SK-N-SH (cell line): ENCODE measurements at regions not wholly inside any gene's neighbourhood (a gene's known extent, or its start where the extent isn't known, plus 50 kb on each side); places are given as distances from the start of the nearest gene placed in this dataset.

ENCODE experiments used
- CTCF ChIA-PET: fragments of 300-600, 350-600 bp; formaldehyde crosslinking; extraction: SDS; loops from one replicate; lab custom pipeline; 2021; lab: Yijun Ruan, JAX
- POLR2A ChIA-PET: fragments of 350-600 bp; sonication (Branson Sonifier 250); formaldehyde crosslinking; extraction: SDS; loops from one replicate; lab custom pipeline; 2020; ENCODE audit warnings: antibody characterized with exemption, inconsistent platforms; lab: Yijun Ruan, JAX
- DNase-seq: peaks from one replicate; pipeline ENCODE4 v3.0.0; 2012
- H2AFZ ChIP-seq: fragments of 200-600 bp; sonication (generic); 2 replicates; pipeline ENCODE4 v1.8.1; 2016; ENCODE audit warnings: antibody characterized with exemption, mild to moderate bottlenecking, low read depth
- H3F3A ChIP-seq: fragments of 200-600 bp; sonication (generic); replicated peaks from 2 replicates; pipeline ENCODE3; 2016; ENCODE audit warnings: antibody characterized with exemption, mild to moderate bottlenecking; ENCODE audit not compliant: insufficient read depth
- H3K27ac ChIP-seq, 2 experiments: fragments of 200-500 bp in 1 of 2; fragments of 200-600 bp in 1 of 2; sonication (Bioruptor generic) in 1 of 2; sonication (generic), shearing (Covaris generic) in 1 of 2; 2 replicates each; pipeline versions ENCODE4 v1.5.1 to v1.6.1; 2014 to 2016; ENCODE audit warnings: low read depth in 2 of 2, inconsistent platforms in 1 of 2, low read length in 1 of 2, mild to moderate bottlenecking in 1 of 2, mixed read lengths in 1 of 2
- H3K27me3 ChIP-seq: fragments of 200-600 bp; sonication (generic), shearing (Covaris generic); 2 replicates; pipeline ENCODE4 v1.6.1; 2016; ENCODE audit warnings: mixed run types; ENCODE audit not compliant: insufficient read depth
- H3K36me3 ChIP-seq, 2 experiments: fragments of 200-500 bp in 1 of 2; fragments of 200-600 bp in 1 of 2; sonication (Bioruptor generic) in 1 of 2; sonication (generic) in 1 of 2; replicated peaks in 1 of 2; 2 replicates each; pipeline versions ENCODE3 to v1.5.1; 2014 to 2016; ENCODE audit warnings: low read length in 1 of 2, mild to moderate bottlenecking in 1 of 2; ENCODE audit not compliant: insufficient read depth in 2 of 2, control insufficient read depth in 1 of 2
- H3K4me1 ChIP-seq, 2 experiments: fragments of 200-500 bp in 1 of 2; fragments of 200-600 bp in 1 of 2; sonication (Bioruptor generic) in 1 of 2; sonication (generic), shearing (Covaris generic) in 1 of 2; 2 replicates each; pipeline versions ENCODE4 v1.5.1 to v1.6.1; 2014 to 2016; ENCODE audit warnings: low read depth in 1 of 2, low read length in 1 of 2, mixed run types in 1 of 2; ENCODE audit not compliant: insufficient read depth in 2 of 2, control insufficient read depth in 1 of 2
- H3K4me2 ChIP-seq: fragments of 200-600 bp; sonication (generic), shearing (Covaris generic); 2 replicates; pipeline ENCODE4 v1.6.1; 2017; ENCODE audit warnings: mixed run types
- H3K4me3 ChIP-seq, 2 experiments: fragments of 200-500 bp in 1 of 2; fragments of 200-600 bp in 1 of 2; sonication (Bioruptor generic) in 1 of 2; sonication (generic), shearing (Covaris generic) in 1 of 2; 2 replicates each; pipeline versions ENCODE4 v1.5.1 to v1.8.1; 2014 to 2016; ENCODE audit warnings: low read depth in 2 of 2, inconsistent platforms in 1 of 2, low read length in 1 of 2, mild to moderate bottlenecking in 1 of 2, mixed read lengths in 1 of 2, moderate library complexity in 1 of 2
- H3K79me2 ChIP-seq: fragments of 200-600 bp; sonication (generic); 2 replicates; pipeline ENCODE4 v1.8.1; 2017; ENCODE audit warnings: mild to moderate bottlenecking; ENCODE audit not compliant: insufficient read depth
- H3K9ac ChIP-seq: fragments of 200-600 bp; sonication (generic); 2 replicates; pipeline ENCODE4 v1.6.1; 2017; ENCODE audit warnings: mixed run types
- H3K9me2 ChIP-seq: fragments of 200-600 bp; sonication (generic); 2 replicates; pipeline ENCODE4 v1.6.1; 2017; ENCODE audit warnings: mixed run types
- H3K9me3 ChIP-seq: fragments of 200-600 bp; sonication (generic); 2 replicates; pipeline ENCODE4 v1.6.1; 2017; ENCODE audit warnings: mixed run types, mild to moderate bottlenecking, moderate library complexity
- H4K20me1 ChIP-seq: fragments of 200-600 bp; sonication (generic); 2 replicates; pipeline ENCODE4 v1.6.1; 2017; ENCODE audit warnings: mild to moderate bottlenecking, mixed run types; ENCODE audit not compliant: insufficient read depth
- CHD2 ChIP-seq: fragments of 150-350 bp; IDR thresholded peaks from 2 replicates; pipeline ENCODE4 v1.6.1; 2018; ENCODE audit warnings: low read length; ENCODE audit not compliant: partially characterized antibody
- CTCF ChIP-seq: fragments of 200-600 bp; sonication (generic); IDR thresholded peaks from 2 replicates; pipeline ENCODE4 v1.6.1; 2017; ENCODE audit warnings: antibody characterized with exemption, mild to moderate bottlenecking, moderate library complexity
- EZH2phosphoT487 ChIP-seq: fragments of 200-600 bp; sonication (generic); IDR thresholded peaks from 2 replicates; pipeline ENCODE4 v1.6.1; 2017; ENCODE audit warnings: low read depth, mixed run types, mild to moderate bottlenecking, antibody characterized with exemption, moderate library complexity, borderline replicate concordance
- IRF3 ChIP-seq: fragments of 150-350 bp; IDR thresholded peaks from 2 replicates; pipeline ENCODE4 v1.6.1; 2016; ENCODE audit warnings: mild to moderate bottlenecking, low read depth, low read length
- MAX ChIP-seq: IDR thresholded peaks from 2 replicates; pipeline ENCODE4 v1.4.0; 2012; ENCODE audit warnings: low read depth
- MXI1 ChIP-seq: IDR thresholded peaks from 2 replicates; pipeline ENCODE4 v1.6.1; 2012; ENCODE audit warnings: mild to moderate bottlenecking, low read depth, low read length, improper control_type of control experiment
- NFIC ChIP-seq: IDR thresholded peaks from 2 replicates; pipeline ENCODE4 v1.4.0; 2012; ENCODE audit warnings: borderline replicate concordance
- NRF1 ChIP-seq: IDR thresholded peaks from 2 replicates; pipeline ENCODE4 v1.6.1; 2012; ENCODE audit warnings: low read depth, mild to moderate bottlenecking, low read length
- RCOR1 ChIP-seq: fragments of 150-350 bp; IDR thresholded peaks from 2 replicates; pipeline ENCODE4 v1.6.1; 2017; ENCODE audit warnings: antibody characterized with exemption, low read length
- REST ChIP-seq: IDR thresholded peaks from 2 replicates; pipeline ENCODE4 v1.6.1; 2012; ENCODE audit warnings: mild to moderate bottlenecking, low read depth, low read length, moderate library complexity
- RXRA ChIP-seq: IDR thresholded peaks from 2 replicates; pipeline ENCODE4 v1.4.0; 2012; ENCODE audit warnings: low read depth, mild to moderate bottlenecking, borderline replicate concordance
- TAF1 ChIP-seq: IDR thresholded peaks from 2 replicates; pipeline ENCODE4 v1.6.1; 2012; ENCODE audit warnings: low read depth, mild to moderate bottlenecking, low read length, moderate library complexity, borderline replicate concordance
- TEAD4 ChIP-seq: IDR thresholded peaks from 2 replicates; pipeline ENCODE4 v1.4.0; 2012; ENCODE audit warnings: mild to moderate bottlenecking, borderline replicate concordance; ENCODE audit not compliant: insufficient read depth
- USF2 ChIP-seq: fragments of 150-350 bp; IDR thresholded peaks from 2 replicates; pipeline ENCODE4 v1.6.1; 2017; ENCODE audit warnings: antibody characterized with exemption, low read length, low read depth, borderline replicate concordance
- YY1 ChIP-seq: IDR thresholded peaks from 2 replicates; pipeline ENCODE4 v1.4.0; 2012; ENCODE audit warnings: low read depth, mild to moderate bottlenecking
- WGBS: methylation state at CpG from one replicate; pipeline ENCODE4 v1.1.6; 2017; ENCODE audit warnings: low lambda C conversion rate; 5-methylcytosine and 5-hydroxymethylcytosine counted together
- TF ChIP-seq, protein P1 (sequence below): IDR thresholded peaks from 2 replicates; pipeline ENCODE4 v1.4.0; 2012; ENCODE audit warnings: low read depth, borderline replicate concordance

DNA sequence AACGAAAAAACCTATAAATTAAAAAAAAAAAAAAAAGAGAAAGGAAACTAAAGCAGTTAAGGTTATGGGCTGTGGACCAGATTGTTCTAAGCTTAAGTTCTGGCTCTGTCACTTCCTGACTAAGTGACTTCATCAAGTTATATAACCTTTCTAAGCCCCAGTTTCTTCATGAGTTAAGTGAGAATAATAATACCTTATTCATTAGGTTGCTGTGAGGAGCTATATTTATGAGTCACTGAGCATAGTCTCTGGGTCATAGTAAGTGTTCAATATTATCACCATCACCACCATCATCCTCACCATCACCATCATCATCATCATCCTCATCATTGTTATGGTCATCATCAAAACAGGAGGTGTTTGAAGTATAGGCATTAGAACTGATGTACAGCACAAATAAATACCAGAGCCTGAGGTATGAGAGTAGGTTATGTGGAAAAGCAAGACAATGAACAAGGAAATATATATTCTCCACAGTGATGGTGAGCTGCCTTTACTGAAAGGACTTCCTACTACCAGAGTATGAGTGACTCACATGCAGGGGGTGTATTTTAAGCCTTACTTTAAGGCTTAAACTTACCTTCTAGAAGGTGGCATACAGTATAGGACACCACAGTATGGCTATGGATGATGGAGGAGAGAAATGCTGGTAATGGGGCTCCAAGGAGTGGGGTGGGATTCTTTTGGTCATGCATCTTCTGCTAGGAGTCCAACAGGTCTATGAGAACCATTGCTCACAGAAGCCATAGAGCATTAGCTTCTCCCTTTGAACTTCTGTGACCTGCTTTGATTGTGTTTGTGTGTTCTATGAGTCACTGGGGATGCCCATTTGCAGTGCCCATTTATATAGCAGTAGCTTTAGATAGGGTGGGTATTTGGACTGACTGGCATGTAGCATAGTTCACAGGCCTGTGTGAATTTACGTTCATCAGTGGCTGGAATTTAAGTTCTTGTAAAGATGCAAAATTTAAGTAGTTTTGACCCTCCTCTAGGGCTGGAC lies 104.4 kb downstream of the KLF5 start:
- POLR2A ChIA-PET = interaction anchor here (0.7 kb wide), 1 partner anchor 13 kb away, joined by 4 read pairs; no protein-coding TSS in a partner anchor
- TF ChIP-seq IRF3 = no peak
- TF ChIP-seq RCOR1 = no peak
- no peak for TF ChIP-seq NRF1
- no peak for TF ChIP-seq TEAD4
- TF ChIP-seq EZH2phosphoT487 = no peak
- TF ChIP-seq USF2 = no peak
- no peak for TF ChIP-seq YY1
- no peak for TF ChIP-seq RXRA
- TF ChIP-seq NFIC = no peak
- no peak for TF ChIP-seq CHD2
- no peak for TF ChIP-seq MXI1
- no peak for TF ChIP-seq MAX
- no peak for TF ChIP-seq CTCF
- TF ChIP-seq, protein P1, sequence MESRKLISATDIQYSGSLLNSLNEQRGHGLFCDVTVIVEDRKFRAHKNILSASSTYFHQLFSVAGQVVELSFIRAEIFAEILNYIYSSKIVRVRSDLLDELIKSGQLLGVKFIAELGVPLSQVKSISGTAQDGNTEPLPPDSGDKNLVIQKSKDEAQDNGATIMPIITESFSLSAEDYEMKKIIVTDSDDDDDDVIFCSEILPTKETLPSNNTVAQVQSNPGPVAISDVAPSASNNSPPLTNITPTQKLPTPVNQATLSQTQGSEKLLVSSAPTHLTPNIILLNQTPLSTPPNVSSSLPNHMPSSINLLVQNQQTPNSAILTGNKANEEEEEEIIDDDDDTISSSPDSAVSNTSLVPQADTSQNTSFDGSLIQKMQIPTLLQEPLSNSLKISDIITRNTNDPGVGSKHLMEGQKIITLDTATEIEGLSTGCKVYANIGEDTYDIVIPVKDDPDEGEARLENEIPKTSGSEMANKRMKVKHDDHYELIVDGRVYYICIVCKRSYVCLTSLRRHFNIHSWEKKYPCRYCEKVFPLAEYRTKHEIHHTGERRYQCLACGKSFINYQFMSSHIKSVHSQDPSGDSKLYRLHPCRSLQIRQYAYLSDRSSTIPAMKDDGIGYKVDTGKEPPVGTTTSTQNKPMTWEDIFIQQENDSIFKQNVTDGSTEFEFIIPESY = no peak
- TF ChIP-seq TAF1 = no peak
- no peak for TF ChIP-seq REST

More for the DNA sequence above, 104.4 kb downstream of the KLF5 start:
- H2AFZ ChIP-seq = no peak overlapping the region
- H3K4me1 ChIP-seq = no peaks in the 10 kb centered on the region
- no peaks in the 10 kb centered on the region for H3K36me3 ChIP-seq
- no peak overlapping the region for H3K4me2 ChIP-seq
- no peaks in the 10 kb centered on the region for H3K9me2 ChIP-seq
- no peak overlapping the region for H3K4me3 ChIP-seq
- no peak overlapping the region for H3K9ac ChIP-seq
- H3K9me3 ChIP-seq = no peaks in the 10 kb centered on the region
- CTCF ChIA-PET = interaction anchor here (1.1 kb wide), 2 partner anchors 14 to 40 kb away, joined by 3 to 4 read pairs; no protein-coding TSS in a partner anchor
- 76% methylated on average over 2 of the region's 2 CpGs for WGBS
- H4K20me1 ChIP-seq = no peaks in the 10 kb centered on the region
- no peak overlapping the region for H3K27ac ChIP-seq
- H3F3A ChIP-seq = peaks cover 12% of the 10 kb centered on the region
- H3K27me3 ChIP-seq = no peaks in the 10 kb centered on the region
- no peaks in the 10 kb centered on the region for H3K79me2 ChIP-seq
- DNase-seq = no peak
